ENCODE measurements at regions not wholly inside any gene's neighbourhood (a gene's known extent, or its start where the extent isn't known, plus 50 kb on each side); places are given as distances from the start of the nearest gene placed in this dataset.

GRCh38 chr16:86110134-86110533, 211.2 kb downstream of the IRF8 start:
- CTCF ChIA-PET, result no interaction called here
- no peak overlapping the region for H3K27ac Mint-ChIP-seq
- no peaks in the 10 kb centered on the region for H3K4me1 Mint-ChIP-seq
- no peak for DNase-seq
- no peak for ATAC-seq
- H3K9me3 Mint-ChIP-seq (ENCODE audit: low read depth), result no peaks in the 10 kb centered on the region
- H3K27me3 Mint-ChIP-seq, result no peaks in the 10 kb centered on the region
- no peak overlapping the region for H3K4me3 Mint-ChIP-seq
- no peaks in the 10 kb centered on the region for H3K36me3 Mint-ChIP-seq

GRCh38 chr16:86110726-86111125, 211.8 kb downstream of the IRF8 start:
- H3K4me3 Mint-ChIP-seq, result no peak overlapping the region
- no peak overlapping the region for H3K27ac Mint-ChIP-seq
- no peaks in the 10 kb centered on the region for H3K27me3 Mint-ChIP-seq
- no peaks in the 10 kb centered on the region for H3K36me3 Mint-ChIP-seq
- CTCF ChIA-PET, result no interaction called here
- DNase-seq (no peak), ATAC-seq (no peak)
- H3K9me3 Mint-ChIP-seq (ENCODE audit: low read depth), result no peaks in the 10 kb centered on the region
- H3K4me1 Mint-ChIP-seq, result no peaks in the 10 kb centered on the region

GRCh38 chr16:86112178-86112577, 213.2 kb downstream of the IRF8 start:
- ATAC-seq (no peak), DNase-seq (no peak)
- no peaks in the 10 kb centered on the region for H3K36me3 Mint-ChIP-seq
- H3K27me3 Mint-ChIP-seq, result no peaks in the 10 kb centered on the region
- H3K9me3 Mint-ChIP-seq (ENCODE audit: low read depth), result no peaks in the 10 kb centered on the region
- no peak overlapping the region for H3K27ac Mint-ChIP-seq
- H3K4me3 Mint-ChIP-seq, result no peak overlapping the region
- no peaks in the 10 kb centered on the region for H3K4me1 Mint-ChIP-seq
- CTCF ChIA-PET, result no interaction called here

GRCh38 chr16:86117235-86117634, 218.3 kb downstream of the IRF8 start:
- no peak overlapping the region for H3K4me3 Mint-ChIP-seq
- no peaks in the 10 kb centered on the region for H3K36me3 Mint-ChIP-seq
- CTCF ChIA-PET, result no interaction called here
- no peak for ATAC-seq
- no peaks in the 10 kb centered on the region for H3K9me3 Mint-ChIP-seq (ENCODE audit: low read depth)
- H3K27ac Mint-ChIP-seq, result no peak overlapping the region
- DNase-seq, result no peak
- no peaks in the 10 kb centered on the region for H3K4me1 Mint-ChIP-seq
- no peaks in the 10 kb centered on the region for H3K27me3 Mint-ChIP-seq

GRCh38 chr16:86117756-86118155, 218.8 kb downstream of the IRF8 start:
- no peaks in the 10 kb centered on the region for H3K9me3 Mint-ChIP-seq (ENCODE audit: low read depth)
- no peak for DNase-seq
- H3K4me3 Mint-ChIP-seq, result no peak overlapping the region
- no peaks in the 10 kb centered on the region for H3K4me1 Mint-ChIP-seq
- H3K27me3 Mint-ChIP-seq, result no peaks in the 10 kb centered on the region
- CTCF ChIA-PET, result no interaction called here
- ATAC-seq, result no peak
- no peaks in the 10 kb centered on the region for H3K36me3 Mint-ChIP-seq
- no peak overlapping the region for H3K27ac Mint-ChIP-seq

GRCh38 chr16:86118467-86119307, 219.7 kb downstream of the IRF8 start:
- no peaks in the 10 kb centered on the region for H3K27me3 Mint-ChIP-seq
- H3K4me3 Mint-ChIP-seq, result no peak overlapping the region
- CTCF ChIA-PET, result no interaction called here
- ATAC-seq (no peak), DNase-seq (no peak)
- no peaks in the 10 kb centered on the region for H3K9me3 Mint-ChIP-seq (ENCODE audit: low read depth)
- H3K4me1 Mint-ChIP-seq, result no peaks in the 10 kb centered on the region
- H3K36me3 Mint-ChIP-seq, result no peaks in the 10 kb centered on the region
- no peak overlapping the region for H3K27ac Mint-ChIP-seq

GRCh38 chr16:86120201-86121192, 221.5 kb downstream of the IRF8 start:
- DNase-seq (no peak), ATAC-seq (no peak)
- CTCF ChIA-PET, result no interaction called here
- H3K4me1 Mint-ChIP-seq, result no peaks in the 10 kb centered on the region
- H3K27ac Mint-ChIP-seq, result no peak overlapping the region
- no peak overlapping the region for H3K4me3 Mint-ChIP-seq
- no peaks in the 10 kb centered on the region for H3K9me3 Mint-ChIP-seq (ENCODE audit: low read depth)
- H3K27me3 Mint-ChIP-seq, result peaks cover 8% of the 10 kb centered on the region
- H3K36me3 Mint-ChIP-seq, result no peaks in the 10 kb centered on the region

- Mint-ChIP-seq H3K27me3 (peaks cover 8% of the 10 kb centered on the region), H3K4me1 (no peaks in the 10 kb centered on the region), H3K9me3 (ENCODE audit: low read depth) (no peaks in the 10 kb centered on the region), H3K4me3 (no peak overlapping the region), H3K36me3 (no peaks in the 10 kb centered on the region), H3K27ac (no peak overlapping the region)
- CTCF ChIA-PET, result no interaction called here
- DNase-seq (no peak), ATAC-seq (no peak)
These were observed 222.5 kb downstream of the IRF8 start for GRCh38 chr16:86121374-86122010.

- ATAC-seq (no peak), DNase-seq (no peak)
- Mint-ChIP-seq H3K36me3 (no peaks in the 10 kb centered on the region), H3K27me3 (peaks cover 8% of the 10 kb centered on the region), H3K4me1 (no peaks in the 10 kb centered on the region), H3K27ac (no peak overlapping the region), H3K9me3 (ENCODE audit: low read depth) (no peaks in the 10 kb centered on the region), H3K4me3 (no peak overlapping the region)
- CTCF ChIA-PET, result no interaction called here
These were observed 223.8 kb downstream of the IRF8 start for GRCh38 chr16:86122681-86123342.

- Mint-ChIP-seq H3K36me3 (no peaks in the 10 kb centered on the region), H3K4me1 (no peaks in the 10 kb centered on the region), H3K4me3 (no peak overlapping the region), H3K27me3 (peaks cover 8% of the 10 kb centered on the region), H3K27ac (no peak overlapping the region), H3K9me3 (ENCODE audit: low read depth) (no peaks in the 10 kb centered on the region)
- DNase-seq (no peak), ATAC-seq (no peak)
- CTCF ChIA-PET, result no interaction called here
These were observed 225.4 kb downstream of the IRF8 start for GRCh38 chr16:86124321-86124720.

- Mint-ChIP-seq H3K4me1 (no peaks in the 10 kb centered on the region), H3K4me3 (no peak overlapping the region), H3K9me3 (ENCODE audit: low read depth) (no peaks in the 10 kb centered on the region), H3K27ac (no peak overlapping the region), H3K27me3 (peaks cover 8% of the 10 kb centered on the region), H3K36me3 (no peaks in the 10 kb centered on the region)
- DNase-seq, result no peak
- no peak for ATAC-seq
- CTCF ChIA-PET, result no interaction called here
These were observed 227.9 kb downstream of the IRF8 start for GRCh38 chr16:86126891-86127290.

- no peaks in the 10 kb centered on the region for H3K36me3 Mint-ChIP-seq
- H3K4me3 Mint-ChIP-seq, result no peak overlapping the region
- peaks cover 8% of the 10 kb centered on the region for H3K27me3 Mint-ChIP-seq
- DNase-seq (no peak), ATAC-seq (no peak)
- CTCF ChIA-PET, result no interaction called here
- H3K9me3 Mint-ChIP-seq (ENCODE audit: low read depth), result no peaks in the 10 kb centered on the region
- no peaks in the 10 kb centered on the region for H3K4me1 Mint-ChIP-seq
- no peak overlapping the region for H3K27ac Mint-ChIP-seq
These were observed 228.4 kb downstream of the IRF8 start for GRCh38 chr16:86127366-86127765.

- CTCF ChIA-PET, result interaction anchor here (0.7 kb wide), 1 partner anchor 23 kb away, joined by 3 read pairs; no protein-coding TSS in a partner anchor
- no peak for DNase-seq
- H3K27me3 Mint-ChIP-seq, result peaks cover 8% of the 10 kb centered on the region
- H3K4me1 Mint-ChIP-seq, result no peaks in the 10 kb centered on the region
- no peak for ATAC-seq
- H3K36me3 Mint-ChIP-seq, result no peaks in the 10 kb centered on the region
- no peak overlapping the region for H3K4me3 Mint-ChIP-seq
- H3K27ac Mint-ChIP-seq, result no peak overlapping the region
- H3K9me3 Mint-ChIP-seq (ENCODE audit: low read depth), result no peaks in the 10 kb centered on the region
These were observed 229.3 kb downstream of the IRF8 start for GRCh38 chr16:86128246-86128645.

Measured in activated CD8-positive, alpha-beta memory T cell treated with anti-CD3 and anti-CD28 coated beads, Interleukin-2, amount 10 ng/mL, durations not matched to agents 7 days and 5 days (primary cell).